ENCODE measurements at regions not wholly inside any gene's neighbourhood (a gene's known extent, or its start where the extent isn't known, plus 50 kb on each side); places are given as distances from the start of the nearest gene placed in this dataset.

- TF ChIP-seq POLR2A (IDR thresholded peaks at IDR 0.05; ENCODE audit: low read depth, low read length): no peak
- TF ChIP-seq POLR2AphosphoS5 (IDR thresholded peaks at IDR 0.05; ENCODE audit: low read depth, low read length): no peak
- TF ChIP-seq SPI1 (IDR thresholded peaks at IDR 0.05; ENCODE audit: low read depth, low read length): no peak
- no peak for TF ChIP-seq PAX5 (IDR thresholded peaks at IDR 0.05; ENCODE audit: insufficient read depth, low read length, severe bottlenecking)
Observed at GRCh38 chr18:45503990-45504389, 111.3 kb upstream of the SLC14A2 start.
